ENCODE measurements at regions not wholly inside any gene's neighbourhood (a gene's known extent, or its start where the extent isn't known, plus 50 kb on each side); places are given as distances from the start of the nearest gene placed in this dataset.

DNA sequence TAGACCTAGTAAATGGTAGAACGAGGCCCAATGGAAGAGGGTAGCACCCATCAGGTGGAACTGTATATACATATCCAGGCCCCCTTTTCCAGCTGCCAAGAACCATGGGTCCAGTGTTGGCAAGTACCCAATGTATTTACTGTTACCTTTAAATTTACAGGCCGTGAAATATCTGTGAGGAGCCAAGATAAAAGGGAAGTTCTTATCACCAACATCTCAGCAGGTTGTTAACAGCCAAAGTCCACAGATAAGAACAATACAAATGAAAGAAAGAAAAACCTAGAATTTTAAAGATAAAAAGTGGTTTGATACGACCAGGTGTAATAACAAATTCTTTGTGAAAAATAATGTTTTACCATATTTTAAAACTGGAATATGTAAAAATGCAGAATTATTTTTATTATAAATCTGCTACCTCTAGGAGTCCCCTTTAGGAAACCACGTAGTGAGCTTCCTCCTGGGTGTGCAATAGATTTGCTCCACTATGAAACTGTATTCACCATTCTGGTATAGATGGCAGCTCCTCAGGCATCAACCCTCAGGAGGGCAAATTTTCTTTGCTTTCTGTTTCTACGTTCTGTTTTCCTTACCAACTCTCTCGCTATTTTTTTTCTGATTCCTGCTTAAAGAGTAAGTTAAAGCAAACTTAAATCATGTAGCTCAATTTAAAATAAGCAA, 292.2 kb upstream of the SLC10A2 start:
- no peak for DNase-seq (ENCODE audit: low read depth, low spot score)

DNA sequence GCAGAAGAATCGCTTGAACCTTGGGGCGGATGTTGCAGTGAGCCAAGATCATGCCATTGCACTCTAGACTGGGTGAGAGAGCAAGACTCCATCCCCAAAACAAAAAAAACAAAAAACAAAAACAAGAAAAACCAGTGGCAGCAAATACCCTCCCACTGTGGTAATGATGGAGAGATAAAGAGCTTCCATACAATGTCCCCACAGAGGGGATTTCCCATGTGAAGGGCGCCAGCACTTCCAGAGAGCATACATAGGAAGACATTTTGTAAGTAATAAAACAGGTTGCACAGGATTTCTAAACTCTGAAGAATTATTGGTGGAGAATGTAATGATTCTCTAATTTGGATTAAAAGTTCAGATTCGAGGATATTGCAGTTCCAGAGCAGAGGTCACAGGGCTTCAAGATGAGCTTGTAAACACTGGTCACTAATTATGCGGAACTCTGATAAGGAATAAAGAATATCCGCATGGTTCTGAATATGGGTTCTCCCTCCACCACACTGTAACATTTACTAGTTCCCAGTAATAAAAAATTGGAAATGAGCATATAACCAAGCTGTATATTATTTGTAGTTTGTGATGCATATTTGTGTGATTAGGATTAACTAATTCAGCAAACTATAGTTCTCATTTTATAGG, 290.1 kb upstream of the SLC10A2 start:
- DNase-seq (ENCODE audit: low read depth, low spot score), result no peak

DNA sequence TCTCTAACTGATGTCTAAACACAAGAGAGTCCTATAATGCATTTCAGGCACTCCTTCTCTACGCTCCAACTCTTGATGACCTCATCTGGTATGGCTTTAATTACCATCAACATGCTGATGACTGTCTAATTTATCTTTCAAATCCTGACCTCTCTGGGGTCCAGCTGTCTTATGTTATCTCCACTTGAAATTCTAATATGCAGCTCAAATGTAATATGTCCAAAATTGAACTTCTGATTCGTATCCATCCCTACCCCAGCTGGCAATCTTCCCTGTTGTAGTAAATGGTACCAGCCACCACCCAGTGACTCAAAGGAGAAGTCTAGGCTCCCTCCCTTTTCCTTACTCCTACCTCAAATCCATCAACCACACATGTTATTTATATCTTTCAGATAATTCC, 288.0 kb upstream of the SLC10A2 start:
- no peak for DNase-seq (ENCODE audit: low read depth, low spot score)

DNA sequence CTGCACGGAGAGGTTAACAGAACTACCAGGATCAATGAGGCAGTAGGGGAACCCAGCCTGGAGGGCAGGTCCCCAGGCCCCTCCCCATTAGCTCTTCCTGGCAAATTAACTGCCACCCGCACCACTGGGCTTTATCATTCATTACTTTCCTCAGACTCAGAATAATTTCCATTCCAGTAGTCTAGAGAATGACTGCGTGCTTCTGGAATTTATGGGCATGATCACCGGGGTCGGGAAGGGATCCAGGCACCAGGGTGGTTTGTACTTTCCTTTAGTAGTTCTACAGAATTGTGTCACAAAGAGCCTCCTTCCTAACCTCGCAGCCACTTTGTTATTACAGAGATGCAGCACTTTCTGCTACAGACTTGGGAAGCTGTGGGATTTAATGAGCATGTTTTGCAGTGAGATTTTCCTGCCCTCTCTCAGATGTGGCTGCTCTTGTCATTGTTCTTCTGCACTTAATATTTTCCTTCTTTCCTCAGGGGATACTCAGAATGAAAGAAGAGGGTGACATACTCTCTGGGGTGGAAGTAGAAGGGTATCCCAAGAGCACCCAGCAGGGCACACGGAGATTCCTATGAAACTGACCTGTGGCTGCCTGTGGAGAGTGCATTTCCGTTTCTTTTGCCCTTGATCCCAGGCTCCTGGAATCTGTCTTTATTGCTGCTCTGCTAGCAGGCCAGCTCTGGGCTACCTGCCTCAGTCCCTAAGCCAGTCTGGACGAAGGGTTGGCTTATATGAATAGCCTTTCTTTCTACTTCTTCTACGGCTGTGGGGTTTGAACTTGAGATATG, 285.0 kb upstream of the SLC10A2 start:
- peak; percentile 6 for DNase-seq (ENCODE audit: low read depth, low spot score)

GRCh38 chr13:103350147-103350546, 283.9 kb upstream of the SLC10A2 start:
- no peak for DNase-seq (ENCODE audit: low read depth, low spot score)

DNA sequence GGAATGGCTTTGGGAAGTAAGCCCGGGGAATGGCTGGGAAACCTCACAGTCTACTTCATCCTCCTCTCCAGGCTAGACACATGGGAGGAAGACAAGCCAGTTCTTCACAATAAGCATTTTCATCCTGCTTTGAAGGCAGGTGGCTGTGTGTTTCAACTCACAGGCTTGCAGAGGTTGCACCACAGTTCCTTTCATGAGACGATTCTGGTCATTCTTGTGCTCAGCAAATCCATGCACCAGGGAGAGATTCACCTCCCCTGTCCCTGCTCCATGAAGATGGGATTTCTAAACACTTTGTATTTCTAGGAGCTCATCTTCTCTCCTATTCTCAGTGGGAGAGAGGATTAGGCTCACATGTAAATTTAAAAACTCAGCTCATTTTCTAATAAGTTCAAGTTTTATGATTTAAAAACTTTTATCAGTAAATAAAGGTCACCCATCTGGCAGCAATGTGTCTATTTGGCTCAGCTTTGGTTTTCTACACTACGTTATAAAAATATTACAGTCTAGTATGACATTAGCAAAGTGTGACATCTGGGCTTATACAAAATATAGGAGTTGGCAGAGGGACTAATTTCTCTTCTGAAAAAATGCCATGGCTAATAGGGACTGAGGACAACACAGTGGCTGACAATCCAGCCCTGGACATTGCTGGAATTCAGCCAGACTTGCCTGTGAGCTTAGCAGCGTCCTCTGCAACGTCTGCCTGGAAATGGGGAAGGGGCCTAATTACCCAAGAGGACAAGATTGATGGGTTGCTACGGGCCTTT, 283.2 kb upstream of the SLC10A2 start:
- no peak for DNase-seq (ENCODE audit: low read depth, low spot score)

DNA sequence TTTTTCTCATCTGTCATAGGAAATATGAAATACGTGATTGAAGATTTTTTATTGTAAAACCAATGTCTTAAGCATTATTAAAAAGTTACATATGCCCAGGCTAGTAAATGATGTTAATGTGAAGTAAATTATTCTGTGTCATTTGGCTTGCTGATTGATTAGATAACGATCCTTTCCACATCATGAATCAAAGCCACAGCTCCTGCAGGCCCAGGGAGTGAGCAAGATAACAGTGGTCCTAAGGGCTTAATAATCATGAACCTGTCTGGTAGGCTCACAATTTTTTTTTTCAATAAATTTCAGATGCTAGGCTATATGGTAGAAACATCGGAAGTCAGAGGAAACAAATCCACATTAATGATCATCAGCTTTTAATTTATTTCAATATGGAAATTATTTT, 269.0 kb upstream of the SLC10A2 start:
- DNase-seq (ENCODE audit: low read depth, low spot score), result no peak

DNA sequence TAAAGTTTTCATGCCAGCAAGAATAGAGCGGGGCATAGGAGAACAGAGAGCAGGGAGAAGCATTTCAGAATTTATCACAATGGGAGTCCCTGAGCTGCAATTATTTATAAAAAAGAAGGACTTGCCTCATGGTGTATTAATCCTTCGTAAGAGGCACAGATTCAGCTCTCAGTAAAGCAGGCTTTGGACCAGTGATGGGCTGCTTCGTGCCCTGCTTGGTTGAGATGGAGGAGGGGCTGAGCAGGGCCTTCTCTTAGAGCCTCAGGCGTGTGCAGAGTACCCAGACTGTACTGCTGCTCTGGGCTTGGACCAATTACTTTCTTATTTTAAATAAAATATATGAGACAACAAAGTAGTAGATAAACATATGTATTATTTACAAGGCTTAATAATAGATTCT, 265.7 kb upstream of the SLC10A2 start:
- no peak for DNase-seq (ENCODE audit: low read depth, low spot score)

- DNase-seq (ENCODE audit: low read depth, low spot score), result no peak
Observed at GRCh38 chr13:103328899-103329298, 262.7 kb upstream of the SLC10A2 start.

GRCh38 chr13:103326326-103326725, 260.1 kb upstream of the SLC10A2 start:
- DNase-seq (ENCODE audit: low read depth, low spot score), result no peak

DNA sequence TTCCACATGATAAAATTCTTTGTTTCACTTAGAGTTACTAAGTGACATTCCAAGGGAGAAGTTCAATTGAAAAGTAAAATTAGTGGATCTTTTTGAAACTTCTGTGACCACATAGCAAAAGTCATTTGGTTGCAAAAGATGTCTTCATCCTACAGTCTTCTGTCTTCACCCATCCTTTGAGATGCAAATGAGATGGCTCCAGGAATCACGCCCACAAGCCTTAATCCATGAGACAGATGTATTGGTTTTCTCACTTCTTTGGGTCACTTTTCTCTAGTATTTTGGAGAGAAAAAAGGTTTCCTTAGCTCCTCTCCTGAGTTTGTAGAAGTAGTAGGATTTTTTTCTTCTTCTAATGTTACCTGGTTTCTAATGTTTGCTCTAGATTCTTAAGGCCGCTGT, 259.5 kb upstream of the SLC10A2 start:
- no peak for DNase-seq (ENCODE audit: low read depth, low spot score)

DNA sequence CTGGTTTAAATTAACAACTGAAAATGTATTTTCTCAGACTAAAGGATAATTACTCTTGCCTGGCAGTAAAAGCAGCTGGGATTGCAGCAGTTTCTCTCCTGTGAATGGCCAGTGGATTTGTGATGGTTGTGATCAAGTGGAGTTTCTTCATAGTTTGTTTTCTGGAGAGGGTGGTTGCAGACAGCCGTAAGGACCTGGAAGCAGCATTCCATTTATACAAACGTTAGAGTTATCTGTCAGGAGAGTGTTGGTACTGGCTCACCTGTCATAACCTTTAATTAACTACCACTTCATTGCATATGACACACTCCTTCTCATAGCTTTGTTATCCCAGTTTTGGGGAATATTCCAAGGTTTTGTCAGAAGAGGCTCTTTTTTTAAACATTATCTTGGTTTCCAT, 258.4 kb upstream of the SLC10A2 start:
- DNase-seq (ENCODE audit: low read depth, low spot score), result no peak

DNA sequence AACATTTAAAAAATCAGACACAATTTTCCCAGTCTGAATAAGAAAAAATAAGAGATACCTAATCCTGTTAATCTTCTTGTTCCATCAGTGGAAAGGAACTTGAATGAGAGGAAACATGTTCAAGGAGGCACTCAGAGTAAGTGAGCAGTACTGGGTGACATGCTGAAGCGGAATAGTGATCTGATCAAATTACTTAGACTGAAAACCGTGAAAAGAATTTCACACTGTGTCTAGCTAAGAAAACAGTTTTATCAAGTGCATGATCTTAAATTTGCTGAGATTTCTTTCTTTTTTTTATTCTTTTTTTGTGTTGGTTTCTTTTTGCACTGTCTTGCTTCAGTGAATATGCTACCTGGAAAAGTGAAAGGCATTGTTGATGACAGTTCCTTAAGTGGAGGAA, 249.5 kb upstream of the SLC10A2 start:
- DNase-seq (ENCODE audit: low read depth, low spot score), result no peak

DNA sequence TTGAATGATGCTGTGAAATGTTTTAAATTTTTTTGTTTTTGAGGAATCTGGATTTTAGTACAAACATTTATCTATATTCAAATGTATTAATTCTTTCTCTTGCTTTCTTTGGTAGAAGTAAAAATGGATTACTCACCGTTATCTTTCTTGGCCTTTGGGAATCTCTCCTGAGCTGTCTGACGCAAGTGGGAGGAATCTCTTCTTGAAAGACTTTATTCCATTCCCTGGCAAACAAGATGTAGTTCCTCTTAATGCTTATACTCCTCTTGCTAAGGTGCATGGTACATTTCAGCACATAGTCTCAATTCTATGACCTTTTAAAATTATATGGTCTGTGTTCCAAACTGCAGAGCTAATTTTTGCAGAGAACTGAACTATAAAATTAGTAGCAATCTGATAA, 246.2 kb upstream of the SLC10A2 start:
- no peak for DNase-seq (ENCODE audit: low read depth, low spot score)

DNA sequence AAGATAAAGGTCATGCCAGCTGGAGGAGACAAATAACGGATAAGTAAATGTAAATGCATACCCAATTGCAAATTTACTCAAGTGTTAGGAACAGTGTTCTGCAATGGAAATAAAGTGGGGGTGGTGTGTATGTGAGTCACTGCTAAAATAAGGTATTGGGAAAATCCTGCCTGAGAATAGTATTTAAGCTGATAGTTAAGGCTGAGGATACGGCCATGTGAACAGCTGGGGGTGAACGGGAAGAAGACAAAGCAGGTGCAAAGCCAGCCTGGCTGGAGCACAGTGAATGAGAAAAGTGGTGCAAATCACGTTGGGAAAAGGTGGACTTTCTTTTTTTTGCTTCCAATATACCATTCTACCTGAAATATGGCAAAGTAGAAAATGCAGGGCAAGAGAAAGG, 242.4 kb upstream of the SLC10A2 start:
- DNase-seq (ENCODE audit: low read depth, low spot score), result no peak

DNA sequence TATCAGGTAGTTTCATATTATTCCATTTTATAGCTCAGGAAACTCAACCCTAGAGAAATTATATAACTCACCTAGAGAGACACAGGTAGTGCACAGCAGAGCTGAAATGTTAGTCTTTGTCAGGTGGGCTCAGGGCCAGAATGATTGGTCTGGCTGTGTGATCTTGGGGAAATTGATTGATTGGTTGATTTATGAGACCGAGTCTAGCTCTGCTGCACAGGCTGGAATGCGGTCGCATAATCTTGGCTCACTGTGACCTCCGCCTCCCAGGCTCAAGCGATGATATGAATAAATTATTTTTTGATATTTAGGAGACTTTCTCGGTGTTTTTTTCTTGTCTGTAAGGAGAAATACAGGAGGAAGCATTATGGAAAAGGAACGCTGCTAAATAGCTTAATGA, 239.9 kb upstream of the SLC10A2 start:
- no peak for DNase-seq (ENCODE audit: low read depth, low spot score)

- DNase-seq (ENCODE audit: low read depth, low spot score), result no peak
Observed at GRCh38 chr13:103303078-103303651, 236.9 kb upstream of the SLC10A2 start.

GRCh38 chr13:103302676-103303075, 236.5 kb upstream of the SLC10A2 start:
- no peak for DNase-seq (ENCODE audit: low read depth, low spot score)

GRCh38 chr13:103299079-103299478, 232.9 kb upstream of the SLC10A2 start:
- DNase-seq (ENCODE audit: low read depth, low spot score), result peak; percentile 18

DNA sequence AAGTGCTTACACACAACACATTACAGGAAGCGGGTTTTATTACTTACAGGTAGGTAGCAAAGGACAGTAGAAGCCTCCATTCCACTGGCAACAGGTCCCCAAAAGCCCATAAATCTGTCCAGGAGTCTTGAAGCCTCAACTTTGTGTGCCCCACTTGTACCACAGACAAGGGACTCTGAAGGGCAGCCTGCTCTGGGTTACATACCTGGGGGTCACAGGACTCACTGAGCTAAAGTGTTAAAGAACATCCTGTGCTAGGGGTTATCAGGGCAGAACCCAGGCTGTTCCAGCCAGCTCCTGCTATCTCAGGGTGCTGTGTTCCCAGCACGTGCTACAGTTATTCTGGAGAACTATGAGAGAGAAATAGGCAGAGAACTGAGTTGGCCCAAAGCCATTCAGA, 230.9 kb upstream of the SLC10A2 start:
- no peak for DNase-seq (ENCODE audit: low read depth, low spot score)

GRCh38 chr13:103291798-103292572, 225.8 kb upstream of the SLC10A2 start:
- no peak for DNase-seq (ENCODE audit: low read depth, low spot score)

All from ELF-1 (cell line).